Vagina (tissue), 2 donors: ENCODE measurements at regions not wholly inside any gene's neighbourhood (a gene's known extent, or its start where the extent isn't known, plus 50 kb on each side); places are given as distances from the start of the nearest gene placed in this dataset.

Experiments
- DNase-seq, 2 donors: peaks; one replicate each; pipeline ENCODE4 v3.0.0-alpha.2; 2017; ENCODE audit errors: extremely low spot score in 2 of 2
- H3K27ac ChIP-seq: fragments of 200-600 bp; sonication (generic); one replicate; pipeline ENCODE4 v1.5.1; 2019
- H3K27me3 ChIP-seq: fragments of 200-600 bp; sonication (generic); one replicate; pipeline ENCODE4 v1.5.1; 2019
- H3K36me3 ChIP-seq, 2 donors: fragments of 200-600 bp; sonication (generic); one replicate each; pipeline ENCODE4 v1.5.1; 2017 to 2019
- H3K4me1 ChIP-seq: fragments of 200-600 bp; sonication (generic); one replicate; pipeline ENCODE4 v1.5.1; 2019
- H3K4me3 ChIP-seq, 2 donors: fragments of 200-600 bp; sonication (generic); 1 replicate in 1 of 2; 2 replicates in 1 of 2; pipeline ENCODE4 v1.5.1; 2016 to 2019
- H3K9me3 ChIP-seq: fragments of 200-600 bp; sonication (generic); one replicate; pipeline ENCODE4 v1.5.1; 2019
- POLR2A ChIP-seq, 2 donors: fragments of 450-650 bp; IDR thresholded peaks; one replicate each; pipeline ENCODE4 v1.6.1; 2017; ENCODE audit warnings: antibody characterized with exemption in 2 of 2, mild to moderate bottlenecking in 2 of 2, moderate library complexity in 2 of 2
- POLR2AphosphoS5 ChIP-seq, 2 donors: sonication (generic); formaldehyde crosslinking; IDR thresholded peaks; one replicate each; pipeline ENCODE4 v1.9.0; 2017; ENCODE audit warnings: antibody characterized with exemption in 2 of 2, mild to moderate bottlenecking in 2 of 2, low read depth in 1 of 2; ENCODE audit not compliant: insufficient read depth in 1 of 2
- intact Hi-C: fragments of 100-400 bp; cut with DNase I; formaldehyde crosslinking; loops from one replicate; pipeline ENCODE4 v1.15.1; 2023
- TF ChIP-seq, protein P1 (sequence below), 3 experiments: fragments of 450-650 bp in 2 of 3; fragments of 200-600 bp in 1 of 3; sonication (generic) in 1 of 3; IDR thresholded peaks; one replicate each; pipeline ENCODE4 v1.5.1; 2017 to 2019; ENCODE audit warnings: antibody characterized with exemption in 3 of 3, mild to moderate bottlenecking in 2 of 3, moderate library complexity in 2 of 3

DNA sequence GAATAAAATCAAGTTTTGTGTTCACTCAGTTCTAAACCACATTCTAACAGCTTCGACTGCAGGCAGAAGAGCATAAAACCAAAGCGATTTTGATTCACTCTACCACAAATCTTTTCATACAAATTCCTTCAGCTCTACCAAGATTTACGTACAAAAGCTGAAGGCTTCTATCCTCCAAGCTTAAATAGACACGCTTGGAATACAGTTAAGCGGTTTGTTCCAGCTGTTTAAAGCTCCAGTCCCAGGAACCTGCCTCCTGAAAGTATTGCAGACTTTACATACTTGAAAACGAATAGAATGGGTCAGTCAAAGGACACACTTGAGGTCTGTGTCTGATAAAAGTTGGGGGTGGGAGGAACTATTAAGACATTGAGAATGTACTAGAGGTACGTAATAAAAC lies 102.9 kb downstream of the MPP7 start:
- DNase-seq, result no peak
- H3K9me3 ChIP-seq, result no peaks in the 10 kb centered on the region
- no peaks in the 10 kb centered on the region for H3K36me3 ChIP-seq
- no peak for TF ChIP-seq POLR2A (IDR thresholded peaks at IDR 0.05)
- no peak for TF ChIP-seq POLR2AphosphoS5 (IDR thresholded peaks at IDR 0.05; ENCODE audit: insufficient read depth in 1 of 2, low read depth in 1 of 2)
- TF ChIP-seq, protein P1, sequence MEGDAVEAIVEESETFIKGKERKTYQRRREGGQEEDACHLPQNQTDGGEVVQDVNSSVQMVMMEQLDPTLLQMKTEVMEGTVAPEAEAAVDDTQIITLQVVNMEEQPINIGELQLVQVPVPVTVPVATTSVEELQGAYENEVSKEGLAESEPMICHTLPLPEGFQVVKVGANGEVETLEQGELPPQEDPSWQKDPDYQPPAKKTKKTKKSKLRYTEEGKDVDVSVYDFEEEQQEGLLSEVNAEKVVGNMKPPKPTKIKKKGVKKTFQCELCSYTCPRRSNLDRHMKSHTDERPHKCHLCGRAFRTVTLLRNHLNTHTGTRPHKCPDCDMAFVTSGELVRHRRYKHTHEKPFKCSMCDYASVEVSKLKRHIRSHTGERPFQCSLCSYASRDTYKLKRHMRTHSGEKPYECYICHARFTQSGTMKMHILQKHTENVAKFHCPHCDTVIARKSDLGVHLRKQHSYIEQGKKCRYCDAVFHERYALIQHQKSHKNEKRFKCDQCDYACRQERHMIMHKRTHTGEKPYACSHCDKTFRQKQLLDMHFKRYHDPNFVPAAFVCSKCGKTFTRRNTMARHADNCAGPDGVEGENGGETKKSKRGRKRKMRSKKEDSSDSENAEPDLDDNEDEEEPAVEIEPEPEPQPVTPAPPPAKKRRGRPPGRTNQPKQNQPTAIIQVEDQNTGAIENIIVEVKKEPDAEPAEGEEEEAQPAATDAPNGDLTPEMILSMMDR (IDR thresholded peaks at IDR 0.05), result no peak
- H3K27me3 ChIP-seq, result no peaks in the 10 kb centered on the region
- intact Hi-C loops, result no loop called here
- H3K27ac ChIP-seq, result no peak overlapping the region
- no peaks in the 10 kb centered on the region for H3K4me1 ChIP-seq
- no peak overlapping the region for H3K4me3 ChIP-seq

DNA sequence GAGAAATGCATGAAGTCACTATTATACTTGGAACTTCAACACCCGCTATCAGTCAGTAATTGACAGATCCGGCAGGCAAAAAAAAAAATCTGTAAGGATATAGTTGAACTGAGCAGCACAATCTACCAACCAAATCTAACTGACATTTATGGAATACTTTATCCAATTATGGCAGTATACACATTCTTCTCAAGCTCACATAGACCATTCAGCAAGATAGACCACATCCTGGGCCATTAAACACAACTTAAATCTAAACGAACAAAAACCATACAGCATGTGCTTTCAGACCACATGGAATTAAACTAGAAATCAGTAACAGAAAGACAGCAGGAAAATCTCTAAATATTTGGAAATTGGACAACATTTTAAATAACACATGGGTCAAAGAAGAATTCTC lies 112.7 kb downstream of the MPP7 start:
- H3K9me3 ChIP-seq, result no peaks in the 10 kb centered on the region
- H3K27me3 ChIP-seq, result no peaks in the 10 kb centered on the region
- H3K27ac ChIP-seq, result no peak overlapping the region
- H3K4me1 ChIP-seq, result no peaks in the 10 kb centered on the region
- TF ChIP-seq, protein P1 (IDR thresholded peaks at IDR 0.05), result no peak
- TF ChIP-seq POLR2AphosphoS5 (IDR thresholded peaks at IDR 0.05; ENCODE audit: insufficient read depth in 1 of 2, low read depth in 1 of 2) (no peak), POLR2A (IDR thresholded peaks at IDR 0.05) (no peak)
- DNase-seq, result no peak
- H3K36me3 ChIP-seq, result no peaks in the 10 kb centered on the region
- H3K4me3 ChIP-seq, result no peak overlapping the region
- intact Hi-C loops, result no loop called here

DNA sequence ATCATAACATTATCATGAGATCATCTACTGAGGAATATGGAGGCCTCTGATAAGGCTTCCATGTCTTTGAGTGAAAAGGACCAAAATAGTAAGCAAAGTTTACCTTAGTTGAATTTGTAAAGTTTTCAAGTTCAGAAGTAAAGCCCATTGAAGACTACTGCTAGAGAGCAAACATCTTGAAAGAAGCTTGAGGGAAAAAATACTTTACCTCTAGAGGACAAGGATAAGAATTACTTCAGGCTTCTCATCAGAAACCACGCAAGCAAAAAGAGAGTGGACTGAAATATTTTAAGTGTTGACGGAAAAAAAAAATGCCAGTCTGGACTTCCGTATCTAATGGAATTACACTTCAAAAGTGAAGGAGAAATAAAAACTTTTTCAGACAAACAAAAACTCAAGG lies 114.3 kb downstream of the MPP7 start:
- Histone ChIP-seq H3K27me3 (no peaks in the 10 kb centered on the region), H3K36me3 (no peaks in the 10 kb centered on the region), H3K4me1 (no peaks in the 10 kb centered on the region), H3K9me3 (no peaks in the 10 kb centered on the region), H3K4me3 (no peak overlapping the region), H3K27ac (no peak overlapping the region)
- TF ChIP-seq, protein P1 (IDR thresholded peaks at IDR 0.05), result no peak
- TF ChIP-seq POLR2A (IDR thresholded peaks at IDR 0.05), result no peak
- TF ChIP-seq POLR2AphosphoS5 (IDR thresholded peaks at IDR 0.05; ENCODE audit: insufficient read depth in 1 of 2, low read depth in 1 of 2), result no peak
- no peak for DNase-seq
- intact Hi-C loops, result no loop called here

DNA sequence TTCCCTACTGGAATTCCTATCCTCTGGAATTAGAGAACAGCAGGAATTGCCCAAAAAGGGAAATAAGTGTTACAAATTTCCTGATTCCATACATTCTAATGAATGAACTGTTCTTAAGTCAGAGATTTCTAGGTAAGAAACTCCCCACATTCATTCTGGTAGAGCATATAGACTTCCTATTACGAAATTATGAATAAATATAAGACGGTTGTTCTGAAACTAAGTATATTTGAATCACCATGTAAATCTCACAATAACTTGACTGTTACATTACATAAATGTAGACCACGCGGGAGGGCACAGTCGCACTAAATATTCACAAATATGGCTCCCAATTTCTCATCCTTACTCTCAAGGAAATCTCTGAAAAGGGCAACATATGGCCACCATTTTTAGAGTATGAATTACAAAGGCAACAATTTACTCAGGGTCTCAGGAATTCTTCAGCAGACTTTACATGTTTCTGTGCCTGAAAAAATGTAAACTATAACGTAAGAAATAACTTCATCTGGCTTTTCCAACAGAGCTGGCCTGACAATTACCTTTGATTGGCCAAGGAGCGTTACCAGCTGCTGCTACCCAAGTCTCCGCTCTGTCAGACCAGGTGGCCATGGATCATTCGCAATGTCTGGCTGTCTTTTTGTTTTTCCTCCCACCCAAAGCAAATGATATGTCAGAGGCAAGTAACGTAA lies 115.8 kb downstream of the MPP7 start:
- no peaks in the 10 kb centered on the region for H3K27me3 ChIP-seq
- no peaks in the 10 kb centered on the region for H3K36me3 ChIP-seq
- no peak overlapping the region for H3K4me3 ChIP-seq
- no peak for DNase-seq
- intact Hi-C loops, result no loop called here
- H3K27ac ChIP-seq, result no peak overlapping the region
- H3K4me1 ChIP-seq, result no peaks in the 10 kb centered on the region
- H3K9me3 ChIP-seq, result no peaks in the 10 kb centered on the region
- TF ChIP-seq POLR2A (IDR thresholded peaks at IDR 0.05) (no peak), POLR2AphosphoS5 (IDR thresholded peaks at IDR 0.05; ENCODE audit: insufficient read depth in 1 of 2, low read depth in 1 of 2) (no peak)
- TF ChIP-seq, protein P1 (IDR thresholded peaks at IDR 0.05), result no peak

DNA sequence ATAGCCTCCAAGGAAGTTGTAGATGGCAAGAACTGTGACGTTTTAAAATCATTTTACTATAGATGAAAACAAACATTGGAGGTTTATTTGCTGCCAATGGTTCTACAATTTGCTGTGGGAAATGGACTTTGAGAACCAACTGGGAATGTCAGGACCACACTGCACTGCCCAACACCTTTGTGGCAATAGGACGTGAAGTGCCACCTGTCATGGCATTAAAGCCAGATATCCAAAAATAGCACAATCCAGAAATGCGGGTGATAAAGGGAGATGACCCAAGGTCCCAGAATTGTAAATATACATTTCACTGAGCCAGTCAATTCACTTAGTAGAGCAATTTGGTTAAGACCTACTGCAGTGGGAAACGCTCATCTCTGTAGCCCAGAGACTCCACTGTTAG lies 116.4 kb downstream of the MPP7 start:
- H3K36me3 ChIP-seq, result no peaks in the 10 kb centered on the region
- H3K4me1 ChIP-seq, result no peaks in the 10 kb centered on the region
- intact Hi-C loops, result no loop called here
- no peak overlapping the region for H3K4me3 ChIP-seq
- no peak overlapping the region for H3K27ac ChIP-seq
- no peaks in the 10 kb centered on the region for H3K9me3 ChIP-seq
- no peaks in the 10 kb centered on the region for H3K27me3 ChIP-seq
- TF ChIP-seq POLR2AphosphoS5 (IDR thresholded peaks at IDR 0.05; ENCODE audit: insufficient read depth in 1 of 2, low read depth in 1 of 2), result no peak
- TF ChIP-seq POLR2A (IDR thresholded peaks at IDR 0.05), result no peak
- TF ChIP-seq, protein P1 (IDR thresholded peaks at IDR 0.05), result no peak
- DNase-seq, result no peak
